Activated CD4-positive, CD25-positive, alpha-beta regulatory T cell treated with anti-CD3 and anti-CD28 coated beads, Interleukin-2, amount 50 U/mL, for 72 hours (primary cell): ENCODE measurements at regions not wholly inside any gene's neighbourhood (a gene's known extent, or its start where the extent isn't known, plus 50 kb on each side); places are given as distances from the start of the nearest gene placed in this dataset.

Experiments used
- DNase-seq: peaks from one replicate; pipeline ENCODE4 v3.0.0; 2021

DNA sequence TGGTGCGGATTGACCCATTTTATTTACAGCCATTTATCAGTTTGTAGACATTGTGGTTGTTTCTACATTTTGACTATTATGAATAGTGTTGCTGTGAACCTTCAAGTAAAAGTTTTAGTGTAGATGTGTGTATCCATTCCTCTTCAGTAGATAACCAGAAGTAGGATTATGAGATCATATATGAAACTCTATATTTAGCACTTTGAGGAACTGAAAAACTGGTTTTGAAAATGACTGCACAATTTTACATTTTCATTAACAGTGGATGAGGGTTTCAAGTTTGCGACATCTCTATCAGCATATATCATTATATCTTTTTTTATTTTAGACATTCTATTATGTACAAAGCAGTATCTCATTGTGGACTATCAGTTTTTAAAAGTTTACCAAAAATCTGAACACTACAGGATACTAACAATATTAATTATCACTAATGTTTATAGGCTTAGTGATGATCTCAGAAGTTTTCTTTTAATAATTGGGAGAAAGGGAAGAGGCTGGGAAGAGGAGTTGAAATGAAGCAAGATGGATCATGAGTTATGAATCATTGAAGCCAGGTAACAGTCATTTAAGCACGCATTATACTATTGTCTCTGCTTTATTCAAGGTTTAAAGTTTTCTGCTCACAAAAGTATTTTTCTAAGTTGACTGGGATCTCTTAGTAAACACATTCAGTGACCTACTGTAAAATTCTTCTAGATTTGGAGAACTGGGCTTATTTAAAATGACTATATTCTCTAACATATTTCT is 329.0 kb upstream of the LRATD1 start:
- no peak for DNase-seq

DNA sequence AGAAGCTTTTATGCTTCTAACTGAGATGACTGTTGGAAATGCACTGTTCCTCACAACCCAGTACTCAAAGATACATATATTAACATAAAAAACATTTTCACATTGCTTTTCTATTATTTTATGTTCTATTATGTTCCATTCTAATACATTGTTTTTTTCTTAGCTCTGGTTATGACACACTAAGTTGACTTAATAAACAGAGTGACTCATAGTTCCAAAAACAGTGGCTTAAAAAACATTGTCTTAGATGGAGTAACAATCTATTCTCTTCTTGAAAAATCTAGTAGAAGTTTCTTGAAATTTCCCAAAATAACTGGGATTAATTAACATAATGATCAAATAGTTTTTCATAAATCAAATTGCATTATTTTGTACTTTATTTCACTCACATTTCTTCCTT is 328.2 kb upstream of the LRATD1 start:
- DNase-seq, result no peak

DNA sequence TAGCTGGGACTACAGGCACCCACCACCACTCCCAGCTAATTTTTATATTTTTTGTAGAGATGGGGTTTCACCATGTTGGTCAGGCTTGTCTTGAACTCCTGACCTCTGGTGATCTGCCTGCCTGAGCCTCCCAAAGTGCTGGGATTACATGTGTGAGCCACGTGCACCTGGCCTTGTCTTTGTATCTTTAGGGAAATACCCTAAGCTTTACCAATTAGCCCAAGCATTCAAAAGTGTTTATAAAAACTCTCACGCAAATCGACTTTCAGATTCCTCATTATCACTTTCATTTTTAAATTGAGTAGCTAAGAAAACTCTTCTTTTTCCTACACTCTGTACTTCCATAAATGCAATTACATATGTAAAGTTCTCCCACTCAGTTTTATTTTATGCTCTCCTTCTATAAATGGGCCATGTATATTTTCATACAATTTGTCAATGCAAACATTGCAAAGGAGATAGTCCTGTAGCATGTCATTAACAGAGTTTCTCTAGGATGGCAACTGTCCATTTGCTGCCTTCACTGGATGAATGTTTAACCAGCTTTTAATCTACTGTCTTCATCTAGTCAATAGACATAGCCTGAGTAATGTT is 326.2 kb upstream of the LRATD1 start:
- no peak for DNase-seq

DNA sequence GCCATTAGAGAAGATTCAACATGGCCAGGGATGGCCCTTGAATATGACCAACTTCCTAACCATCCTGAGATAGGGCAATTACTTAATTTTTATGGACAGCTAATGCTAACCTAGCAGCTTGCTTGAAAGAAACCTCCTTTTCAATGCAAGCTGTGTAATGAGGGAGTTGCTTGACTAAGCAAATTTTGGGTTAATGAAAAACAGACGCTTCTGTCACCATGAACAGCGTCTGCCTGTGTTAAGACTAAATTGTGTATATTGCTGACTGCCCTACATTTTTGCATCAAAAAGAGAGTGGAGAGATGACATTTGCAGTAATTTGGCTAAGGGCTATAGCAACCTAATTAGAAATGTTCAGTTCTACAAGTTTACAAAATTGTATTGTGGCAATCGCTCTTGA is 319.2 kb upstream of the LRATD1 start:
- no peak for DNase-seq

DNA sequence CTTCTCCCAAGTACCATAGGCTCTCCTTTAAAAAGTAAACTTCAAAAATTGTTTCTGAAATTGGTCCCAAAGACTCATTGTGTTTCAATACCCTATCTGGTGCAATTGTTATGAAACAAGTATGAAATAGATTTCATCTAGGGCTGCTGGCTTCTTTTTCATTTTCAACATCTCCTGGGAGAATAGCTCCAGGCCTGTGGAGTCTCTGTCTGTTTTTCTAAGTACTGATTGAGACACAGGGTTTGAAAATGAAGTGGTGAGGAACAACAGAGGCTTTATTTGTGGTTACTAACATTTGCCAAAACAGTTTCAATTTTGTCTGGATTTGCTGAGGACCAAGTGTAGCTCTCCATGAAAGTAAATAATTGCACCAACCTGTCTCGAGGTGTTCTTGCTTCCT is 315.9 kb upstream of the LRATD1 start:
- DNase-seq, result no peak

DNA sequence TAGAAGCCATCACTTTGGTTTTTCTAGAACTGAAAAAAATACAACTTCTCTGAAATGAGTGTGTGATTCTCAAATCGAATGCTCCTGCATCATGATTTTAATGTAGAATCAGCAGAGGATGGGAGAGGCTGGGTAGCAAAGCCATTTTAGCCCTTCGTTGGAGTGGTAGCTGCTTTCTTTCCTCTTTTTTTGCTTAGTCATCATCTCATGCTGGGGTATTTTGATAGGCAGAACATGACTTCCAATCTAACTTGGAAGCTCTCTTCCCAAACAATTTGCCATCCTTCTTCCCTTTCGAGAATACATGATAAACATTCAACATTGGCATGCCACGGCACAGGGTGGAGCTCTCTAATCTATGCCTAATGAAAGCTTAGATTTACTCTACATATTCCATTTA is 311.2 kb upstream of the LRATD1 start:
- no peak for DNase-seq

DNA sequence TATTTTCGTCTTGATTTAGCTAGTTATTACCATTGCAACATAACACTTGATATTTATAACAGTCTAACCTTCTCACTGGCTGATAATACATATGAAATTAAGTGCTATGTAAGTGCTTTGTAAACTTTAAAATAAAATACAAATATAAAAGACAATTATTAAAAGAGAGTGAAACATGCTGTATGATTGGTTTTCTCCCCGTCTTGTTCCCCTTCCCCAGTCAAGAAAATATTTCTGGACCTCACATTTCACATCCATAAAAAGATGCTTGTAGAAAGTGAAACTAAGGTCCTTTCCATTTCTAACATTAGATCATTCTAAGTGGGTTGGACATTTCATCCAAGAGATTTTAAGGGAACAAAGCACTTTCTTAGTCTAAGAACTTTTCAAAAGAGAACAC is 310.2 kb upstream of the LRATD1 start:
- DNase-seq, result no peak

DNA sequence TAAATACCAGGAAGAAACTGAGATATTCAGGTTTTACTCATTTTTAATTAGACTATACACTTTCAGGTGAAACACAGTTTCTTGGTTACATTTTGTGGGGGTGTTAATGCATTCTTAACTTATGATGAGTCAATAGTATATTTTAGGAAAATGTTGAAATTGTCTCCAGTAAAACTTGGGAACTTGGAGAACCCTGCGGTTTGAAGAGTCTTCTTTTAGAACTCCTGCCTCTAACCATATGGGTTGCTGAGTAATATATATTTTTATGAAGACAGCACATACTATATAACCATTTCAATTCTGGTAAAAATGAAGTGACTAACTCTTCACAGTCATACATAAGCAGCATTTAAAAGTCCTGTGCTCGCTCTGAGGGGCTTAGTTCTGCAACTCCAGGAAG is 308.2 kb upstream of the LRATD1 start:
- no peak for DNase-seq

DNA sequence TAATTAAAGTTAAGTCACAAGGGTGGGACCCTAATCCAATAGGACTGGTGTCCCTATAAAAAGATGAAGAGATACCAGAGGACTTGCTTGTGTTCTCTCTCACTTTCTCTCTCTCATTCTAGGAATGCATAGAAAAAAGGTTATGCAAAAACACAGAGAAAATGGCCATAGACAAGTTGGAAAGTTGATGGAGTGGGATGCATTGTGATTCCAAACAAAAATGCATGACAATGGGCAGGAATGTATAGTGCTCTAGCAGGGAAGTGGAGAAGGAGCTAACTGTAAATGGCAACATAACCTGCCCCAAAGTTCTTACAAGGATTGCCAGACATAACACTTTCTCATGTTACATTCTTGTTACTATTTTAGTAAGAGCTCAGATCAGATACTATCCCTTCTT is 301.6 kb upstream of the LRATD1 start:
- no peak for DNase-seq

DNA sequence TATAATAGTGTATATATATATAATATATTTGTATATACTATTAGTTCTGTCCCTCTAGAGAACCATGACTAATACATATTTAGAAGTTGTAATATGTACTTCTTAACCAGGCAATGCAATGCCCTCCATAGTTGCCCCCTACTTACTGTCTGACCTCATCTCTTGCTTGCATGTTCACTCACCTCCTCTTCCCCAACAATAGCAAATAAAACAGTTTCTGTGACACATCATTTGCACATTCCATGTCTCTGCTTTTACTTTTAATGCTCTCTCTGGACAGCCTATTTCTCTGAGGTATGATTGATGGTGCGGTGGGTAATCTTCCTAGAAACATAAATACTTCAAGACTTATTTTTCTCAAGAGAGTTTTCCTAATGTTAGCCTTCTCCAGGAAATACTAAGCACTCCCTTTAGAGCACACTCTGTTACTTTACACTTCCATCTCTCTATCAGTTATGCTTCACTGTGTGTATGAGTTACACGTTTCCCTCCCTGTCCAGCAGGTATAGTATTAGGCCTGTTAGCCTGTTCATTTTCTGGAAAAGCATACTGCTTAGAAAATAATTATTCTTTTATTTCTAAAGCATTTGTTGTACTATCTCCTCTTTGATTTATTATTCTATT is 295.6 kb upstream of the LRATD1 start:
- no peak for DNase-seq

DNA sequence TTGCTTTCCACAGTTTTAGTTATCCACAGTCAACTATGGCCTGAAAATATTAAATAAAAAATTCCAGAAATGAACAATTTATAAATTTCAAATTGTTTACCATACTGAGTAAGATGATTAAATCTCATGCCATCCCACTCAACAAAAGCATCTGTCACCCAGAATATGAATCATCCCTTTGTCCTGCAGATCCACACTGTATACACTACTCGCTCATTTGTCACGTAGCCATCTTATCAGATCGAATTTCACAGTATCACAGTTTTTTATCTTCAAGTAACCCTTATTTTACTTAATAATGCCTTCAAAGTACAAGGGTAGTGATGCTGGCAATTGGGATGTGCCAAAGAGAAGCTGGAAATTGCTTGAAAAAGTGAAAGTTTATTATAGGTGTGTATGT is 291.8 kb upstream of the LRATD1 start:
- DNase-seq, result no peak

DNA sequence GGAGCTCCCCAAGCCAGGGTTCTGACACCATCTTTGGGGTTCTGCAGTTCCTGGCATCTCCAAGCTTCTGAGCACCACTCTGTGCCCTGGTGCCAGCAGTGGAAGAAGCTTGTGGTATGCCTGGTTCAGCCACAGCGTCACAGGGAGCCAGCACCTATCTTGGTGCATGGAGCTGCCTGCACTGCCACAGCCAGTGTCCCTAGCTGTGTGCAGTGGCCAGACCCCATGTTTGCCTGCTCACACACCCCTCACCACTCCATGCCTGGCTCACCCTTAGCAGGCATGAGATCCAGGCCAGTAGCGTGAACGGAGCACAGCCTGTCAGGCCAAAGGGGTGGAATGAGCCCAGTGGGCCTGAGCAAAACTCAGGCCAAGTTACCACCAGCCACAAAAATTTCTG is 290.2 kb upstream of the LRATD1 start:
- DNase-seq, result no peak

DNA sequence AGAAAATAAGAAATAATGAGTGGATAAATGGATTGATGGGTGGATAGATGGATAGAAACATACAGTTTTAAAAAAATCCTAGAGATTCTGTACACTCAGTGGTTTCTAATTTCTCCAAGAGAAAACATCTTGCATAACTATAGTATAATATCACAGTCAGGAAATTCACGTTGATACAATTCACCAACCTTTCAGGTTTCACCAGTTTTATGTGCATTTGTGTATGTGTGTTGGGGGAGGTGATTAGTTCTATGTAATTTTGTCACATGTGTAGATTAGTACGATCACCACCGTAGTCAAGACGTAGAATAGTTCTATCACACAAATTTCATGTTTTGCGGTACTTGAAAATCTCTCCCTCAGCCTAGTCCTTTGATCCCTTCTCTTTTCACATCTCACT is 288.2 kb upstream of the LRATD1 start:
- DNase-seq, result no peak

DNA sequence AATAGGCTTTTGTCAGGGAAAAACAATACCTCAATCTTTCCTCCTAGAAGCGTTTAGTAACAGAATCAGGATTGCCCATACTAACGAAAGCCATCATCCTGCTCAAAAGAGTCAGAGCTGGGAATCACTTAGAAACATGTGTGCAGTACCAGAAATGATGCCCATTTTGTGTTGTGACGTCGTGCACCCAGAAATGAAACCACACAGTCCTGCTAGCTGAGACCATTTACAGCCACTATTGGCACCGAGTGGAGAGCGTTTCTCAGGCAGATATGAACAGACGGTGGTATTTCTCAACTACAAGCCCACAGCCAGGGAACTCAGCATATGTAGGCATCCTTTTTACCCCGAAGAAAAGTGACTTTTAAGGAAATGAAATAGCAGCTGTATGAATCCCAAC is 284.3 kb upstream of the LRATD1 start:
- no peak for DNase-seq

DNA sequence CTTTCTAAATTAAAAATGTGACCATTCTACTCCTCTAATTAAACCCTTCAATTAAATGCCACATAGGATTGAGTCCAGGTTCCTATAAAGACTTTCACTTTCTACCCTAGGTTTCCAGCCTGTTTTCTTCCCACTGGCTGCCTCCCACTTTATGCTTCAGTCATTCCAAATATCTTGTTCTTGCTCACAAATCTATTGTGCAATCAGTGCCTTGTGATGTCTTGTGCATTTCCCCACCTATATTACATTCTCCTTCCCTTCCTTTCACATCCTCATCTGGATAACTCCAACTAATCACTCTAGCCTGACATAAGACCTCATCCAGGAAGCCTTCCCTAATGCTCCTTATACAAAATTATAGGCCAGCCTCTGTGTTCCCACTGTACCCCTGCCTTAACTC is 281.7 kb upstream of the LRATD1 start:
- no peak for DNase-seq

DNA sequence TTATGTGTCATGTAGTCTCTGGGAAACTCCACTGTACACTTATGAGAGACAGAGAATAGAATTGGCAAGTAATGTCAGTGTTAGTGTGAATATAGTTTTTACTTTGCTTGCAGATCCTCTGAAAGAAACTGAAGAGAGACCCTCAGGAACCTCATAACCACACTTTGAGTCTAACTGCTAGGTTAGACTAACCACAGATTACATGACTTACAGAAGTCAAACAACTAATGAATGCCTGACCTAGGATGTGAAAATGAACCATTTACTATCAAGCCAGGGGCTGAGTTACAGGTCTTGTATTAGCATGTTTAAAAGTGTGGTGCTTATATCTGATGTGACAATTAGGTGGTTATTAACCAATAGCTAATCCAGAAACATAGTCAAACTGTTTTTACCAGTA is 280.4 kb upstream of the LRATD1 start:
- no peak for DNase-seq

DNA sequence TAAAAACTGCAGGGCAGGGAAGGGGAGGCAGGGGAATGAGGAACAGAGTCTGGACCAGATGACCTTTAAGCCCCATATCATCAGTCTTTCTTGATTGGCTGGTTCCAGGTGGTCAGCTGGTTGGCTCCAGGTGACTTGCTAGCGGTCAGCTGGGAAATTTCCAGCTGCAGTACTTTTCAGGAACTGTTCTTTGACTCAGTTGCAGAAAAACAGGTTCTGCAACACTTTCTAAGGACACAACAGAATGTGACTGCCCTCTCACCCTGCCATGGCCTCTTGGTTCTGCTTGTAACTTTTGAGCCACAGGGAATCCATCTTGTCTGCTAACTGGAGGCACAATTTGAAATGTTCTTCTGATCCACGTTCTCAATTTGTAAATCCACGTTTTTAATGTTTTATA is 278.3 kb upstream of the LRATD1 start:
- DNase-seq, result no peak

DNA sequence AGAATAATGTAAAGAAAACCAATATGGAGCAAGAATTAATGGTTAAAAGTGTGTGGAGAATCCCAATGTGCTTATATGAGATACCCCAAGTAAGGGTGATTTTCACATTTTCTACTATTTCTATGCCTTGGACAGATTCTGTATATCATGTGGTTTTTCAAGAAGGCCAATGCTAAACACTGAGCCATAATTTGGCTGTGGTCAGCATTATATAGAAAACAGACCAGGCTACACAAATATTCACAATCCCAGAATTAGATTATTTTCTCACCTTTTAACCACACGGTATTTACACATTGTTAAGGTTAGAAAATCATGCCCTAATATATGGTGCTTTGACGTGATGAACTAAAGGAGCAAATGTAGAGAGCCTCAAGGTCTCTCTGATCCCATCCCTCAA is 277.4 kb upstream of the LRATD1 start:
- DNase-seq, result no peak

DNA sequence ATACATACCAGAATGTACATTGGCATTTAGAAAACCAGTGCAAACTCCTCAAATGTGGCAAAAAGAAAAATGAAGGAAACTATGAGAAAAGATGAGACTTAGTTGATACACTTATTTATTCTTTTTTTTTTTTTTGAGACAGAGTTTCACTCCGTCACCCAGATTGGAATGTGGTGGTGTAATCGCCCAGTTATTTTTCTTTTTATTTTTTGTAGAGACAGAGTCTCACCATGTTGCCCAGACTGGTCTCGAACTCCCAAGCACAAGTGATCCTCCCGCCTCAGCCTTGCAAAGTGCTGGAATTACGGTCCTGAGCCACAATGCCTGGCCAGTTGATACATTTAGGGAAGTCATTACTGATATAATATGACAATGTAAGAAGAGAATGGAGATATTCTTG is 274.2 kb upstream of the LRATD1 start:
- no peak for DNase-seq

DNA sequence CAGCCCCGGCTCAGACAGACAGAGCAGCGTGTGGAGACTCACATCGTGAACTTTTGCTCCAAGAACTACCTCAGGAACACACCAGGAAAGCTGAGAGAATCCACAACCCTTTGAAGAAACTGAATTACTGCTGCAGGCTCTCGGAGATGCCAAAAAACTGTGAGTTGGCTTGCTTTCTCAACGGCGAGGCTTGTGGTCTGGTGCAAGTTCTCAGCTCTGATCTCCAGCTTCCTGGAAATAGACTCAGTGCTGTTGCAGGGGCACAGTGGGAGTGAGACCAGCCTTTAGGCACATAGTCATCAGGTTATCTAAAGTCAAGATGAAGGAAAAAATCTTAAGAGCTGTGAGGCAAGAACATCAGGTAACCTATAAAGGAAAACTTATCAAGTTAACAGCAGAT is 273.7 kb upstream of the LRATD1 start:
- no peak for DNase-seq

DNA sequence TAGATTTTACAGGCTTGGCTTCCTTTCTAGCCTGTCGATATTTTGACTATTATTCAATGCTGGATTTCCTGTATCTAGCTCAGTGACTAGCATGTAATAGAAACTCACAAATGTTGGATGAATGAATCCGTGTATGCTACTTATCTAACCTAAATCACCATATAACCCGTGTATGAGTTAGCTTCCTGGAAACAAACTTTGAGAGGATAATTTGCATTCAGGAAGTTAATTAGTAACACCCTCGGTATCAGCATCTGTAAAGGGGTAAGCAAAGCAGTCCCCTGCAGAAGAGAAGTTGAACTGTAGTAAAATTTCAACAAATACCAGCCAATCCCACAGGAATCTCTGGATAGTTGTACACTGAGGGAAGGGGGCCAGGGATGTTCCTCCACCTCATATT is 269.4 kb upstream of the LRATD1 start:
- no peak for DNase-seq

DNA sequence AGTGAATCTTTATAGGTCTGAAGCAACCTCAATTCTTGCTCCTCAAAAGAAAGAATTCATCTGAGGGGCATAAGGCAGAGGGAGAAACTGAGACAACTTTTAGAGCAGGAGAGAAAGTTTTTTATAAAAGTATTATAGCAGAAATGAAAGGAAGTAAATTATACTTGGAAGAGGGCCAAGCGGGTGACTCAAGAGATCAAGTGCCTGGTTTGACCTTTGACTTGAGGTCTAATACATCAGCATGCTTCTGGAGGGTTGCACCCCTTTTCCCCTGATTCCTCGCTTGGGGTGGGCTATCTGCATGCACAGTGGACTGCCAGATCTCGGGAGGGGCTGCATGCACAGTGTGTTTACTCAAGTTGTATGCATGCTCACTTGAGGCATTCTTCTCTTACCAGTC is 268.5 kb upstream of the LRATD1 start:
- no peak for DNase-seq

DNA sequence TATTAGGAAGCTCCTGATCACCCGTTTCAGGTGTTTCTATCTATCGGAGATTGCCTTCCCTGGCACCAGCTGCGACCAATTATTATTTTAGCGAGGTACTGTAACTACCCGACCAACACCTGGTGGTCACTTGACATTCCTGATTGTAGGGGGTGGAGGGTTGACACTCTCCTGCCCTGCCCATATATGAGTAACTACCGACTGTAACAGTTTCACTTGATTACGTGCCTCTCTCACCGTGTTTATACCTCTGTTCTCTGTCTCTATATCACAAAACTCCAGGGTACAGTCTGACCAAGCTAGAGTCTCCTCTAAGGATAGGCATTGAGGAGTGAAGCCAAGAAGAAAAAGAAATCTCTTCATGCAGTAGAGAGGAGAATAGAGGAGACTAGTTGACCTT is 268.0 kb upstream of the LRATD1 start:
- DNase-seq, result no peak

DNA sequence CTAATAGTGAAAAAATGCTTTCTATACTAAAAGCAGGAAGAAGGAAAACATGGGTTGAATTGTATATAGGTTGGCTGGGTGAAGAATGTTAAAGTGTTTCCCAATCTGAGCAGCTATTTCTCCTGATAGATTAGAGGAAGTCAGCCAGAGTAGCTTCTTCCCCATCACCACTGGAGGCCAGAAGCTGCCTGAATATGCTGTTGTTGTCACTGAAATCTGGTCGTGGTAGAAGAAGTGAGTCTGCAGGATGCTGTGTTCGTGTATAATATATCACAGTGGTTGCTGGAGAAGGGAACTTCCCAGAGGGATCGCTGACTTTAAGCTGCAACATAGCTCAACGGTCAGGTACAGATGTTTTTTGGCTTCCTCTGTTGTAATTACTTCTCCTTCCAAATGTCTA is 247.5 kb upstream of the LRATD1 start:
- no peak for DNase-seq

DNA sequence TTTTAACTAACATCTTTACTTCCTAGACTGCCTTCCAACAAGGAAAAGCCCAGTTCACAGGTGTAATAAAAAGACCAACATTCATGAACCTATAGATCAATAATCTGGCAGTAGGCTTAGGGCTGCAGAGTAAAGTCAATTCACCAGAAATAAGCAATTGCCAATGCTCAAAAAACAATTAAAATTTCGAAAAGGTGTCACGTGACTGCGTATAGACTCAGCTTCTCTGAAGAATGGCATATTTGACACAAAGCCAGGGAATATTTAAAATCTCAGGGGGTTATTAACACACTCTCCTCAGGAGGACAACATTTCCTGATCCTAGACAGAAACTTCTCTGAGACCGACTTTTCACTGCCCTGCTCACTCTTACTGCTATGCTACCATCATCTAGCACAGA is 245.2 kb upstream of the LRATD1 start:
- no peak for DNase-seq
